ENCODE measurements at regions not wholly inside any gene's neighbourhood (a gene's known extent, or its start where the extent isn't known, plus 50 kb on each side); places are given as distances from the start of the nearest gene placed in this dataset.

- Histone ChIP-seq H3K4me1 (ENCODE audit: insufficient read depth, low read length) (no peaks in the 10 kb centered on the region), H3K9me3 (ENCODE audit: insufficient read depth, low read depth, low read length) (no peaks in the 10 kb centered on the region), H3K4me3 (ENCODE audit: insufficient read depth, low read depth, low read length) (no peak overlapping the region), H3K4me2 (ENCODE audit: low read length) (no peak overlapping the region), H3K27me3 (ENCODE audit: insufficient read depth, low read length) (no peaks in the 10 kb centered on the region), H4K20me1 (ENCODE audit: insufficient read depth, low read length) (no peaks in the 10 kb centered on the region), H3K27ac (ENCODE audit: low read depth, low read length) (no peak overlapping the region), H3K79me2 (ENCODE audit: insufficient read depth, low read length) (no peaks in the 10 kb centered on the region), H2AFZ (ENCODE audit: low read depth, low read length) (no peak overlapping the region), H3K9ac (ENCODE audit: low read length) (no peak overlapping the region), H3K36me3 (ENCODE audit: insufficient read depth, low read length) (no peaks in the 10 kb centered on the region)
- Mint-ChIP-seq H3K27me3 (ENCODE audit: low read depth, unreplicated experiment) (peaks cover 2% of the 10 kb centered on the region), H3K27ac (ENCODE audit: unreplicated experiment) (no peak overlapping the region), H3K4me3 (ENCODE audit: unreplicated experiment) (no peak overlapping the region), H3K9me3 (ENCODE audit: unreplicated experiment) (peaks cover 16% of the 10 kb centered on the region), H3K36me3 (ENCODE audit: low read depth, unreplicated experiment) (peaks cover 4% of the 10 kb centered on the region), H3K4me1 (ENCODE audit: low read depth, unreplicated experiment) (peaks cover 5% of the 10 kb centered on the region)
- TF ChIP-seq EZH2 (IDR thresholded peaks at IDR 0.05; ENCODE audit: insufficient read depth, low read length) (no peak), CTCF (IDR thresholded peaks at IDR 0.05; ENCODE audit: insufficient read depth, low read depth, low read length) (no peak)
- no peak for FAIRE-seq
- no peak for DNase-seq (ENCODE audit: low read depth)
Observed at GRCh38 chr18:61619783-61620182, 273.0 kb downstream of the RNF152 start.

- no peaks in the 10 kb centered on the region for H3K36me3 ChIP-seq (ENCODE audit: insufficient read depth, low read length)
- Mint-ChIP-seq H3K27me3 (ENCODE audit: low read depth, unreplicated experiment) (peaks cover 2% of the 10 kb centered on the region), H3K9me3 (ENCODE audit: unreplicated experiment) (peaks cover 13% of the 10 kb centered on the region), H3K36me3 (ENCODE audit: low read depth, unreplicated experiment) (peaks cover 4% of the 10 kb centered on the region), H3K4me1 (ENCODE audit: low read depth, unreplicated experiment) (no peaks in the 10 kb centered on the region), H3K4me3 (ENCODE audit: unreplicated experiment) (no peak overlapping the region), H3K27ac (ENCODE audit: unreplicated experiment) (no peak overlapping the region)
- H3K4me2 ChIP-seq (ENCODE audit: low read length) = no peak overlapping the region
- no peak for TF ChIP-seq CTCF (IDR thresholded peaks at IDR 0.05; ENCODE audit: insufficient read depth, low read depth, low read length)
- no peak for TF ChIP-seq EZH2 (IDR thresholded peaks at IDR 0.05; ENCODE audit: insufficient read depth, low read length)
- H3K27ac ChIP-seq (ENCODE audit: low read depth, low read length) = no peak overlapping the region
- H3K9me3 ChIP-seq (ENCODE audit: insufficient read depth, low read depth, low read length) = no peaks in the 10 kb centered on the region
- H3K79me2 ChIP-seq (ENCODE audit: insufficient read depth, low read length) = no peaks in the 10 kb centered on the region
- H2AFZ ChIP-seq (ENCODE audit: low read depth, low read length) = no peak overlapping the region
- no peaks in the 10 kb centered on the region for H3K27me3 ChIP-seq (ENCODE audit: insufficient read depth, low read length)
- FAIRE-seq = no peak
- no peak for DNase-seq (ENCODE audit: low read depth)
- no peaks in the 10 kb centered on the region for H3K4me1 ChIP-seq (ENCODE audit: insufficient read depth, low read length)
- no peak overlapping the region for H3K9ac ChIP-seq (ENCODE audit: low read length)
- H3K4me3 ChIP-seq (ENCODE audit: insufficient read depth, low read depth, low read length) = no peak overlapping the region
- H4K20me1 ChIP-seq (ENCODE audit: insufficient read depth, low read length) = no peaks in the 10 kb centered on the region
Observed at GRCh38 chr18:61618816-61619215, 274.0 kb downstream of the RNF152 start.

- Histone ChIP-seq H3K27ac (ENCODE audit: low read depth, low read length) (no peak overlapping the region), H3K79me2 (ENCODE audit: insufficient read depth, low read length) (no peaks in the 10 kb centered on the region), H3K4me2 (ENCODE audit: low read length) (no peak overlapping the region), H3K4me1 (ENCODE audit: insufficient read depth, low read length) (no peaks in the 10 kb centered on the region), H3K27me3 (ENCODE audit: insufficient read depth, low read length) (no peaks in the 10 kb centered on the region), H3K9ac (ENCODE audit: low read length) (no peak overlapping the region), H3K4me3 (ENCODE audit: insufficient read depth, low read depth, low read length) (no peak overlapping the region), H2AFZ (ENCODE audit: low read depth, low read length) (no peak overlapping the region), H4K20me1 (ENCODE audit: insufficient read depth, low read length) (no peaks in the 10 kb centered on the region), H3K36me3 (ENCODE audit: insufficient read depth, low read length) (no peaks in the 10 kb centered on the region), H3K9me3 (ENCODE audit: insufficient read depth, low read depth, low read length) (no peaks in the 10 kb centered on the region)
- Mint-ChIP-seq H3K4me1 (ENCODE audit: low read depth, unreplicated experiment) (no peaks in the 10 kb centered on the region), H3K9me3 (ENCODE audit: unreplicated experiment) (peaks cover 15% of the 10 kb centered on the region), H3K27ac (ENCODE audit: unreplicated experiment) (no peak overlapping the region), H3K4me3 (ENCODE audit: unreplicated experiment) (no peak overlapping the region), H3K36me3 (ENCODE audit: low read depth, unreplicated experiment) (peaks cover 4% of the 10 kb centered on the region), H3K27me3 (ENCODE audit: low read depth, unreplicated experiment) (peaks cover 2% of the 10 kb centered on the region)
- DNase-seq (ENCODE audit: low read depth) (no peak), FAIRE-seq (no peak)
- no peak for TF ChIP-seq CTCF (IDR thresholded peaks at IDR 0.05; ENCODE audit: insufficient read depth, low read depth, low read length)
- TF ChIP-seq EZH2 (IDR thresholded peaks at IDR 0.05; ENCODE audit: insufficient read depth, low read length) = no peak
Observed at GRCh38 chr18:61616111-61616610, 276.6 kb downstream of the RNF152 start.
